ENCODE measurements at regions not wholly inside any gene's neighbourhood (a gene's known extent, or its start where the extent isn't known, plus 50 kb on each side); places are given as distances from the start of the nearest gene placed in this dataset.

- Histone ChIP-seq H3K9ac (ENCODE audit: low read length) (no peak overlapping the region), H3K27ac (ENCODE audit: low read depth, low read length) (no peak overlapping the region), H3K9me2 (replicated peaks; ENCODE audit: insufficient read depth, low read length) (no peaks in the 10 kb centered on the region), H2AFZ (ENCODE audit: low read depth, low read length, severe bottlenecking) (no peak overlapping the region), H4K20me1 (ENCODE audit: low read depth, low read length) (no peaks in the 10 kb centered on the region), H3K4me3 (ENCODE audit: insufficient read depth, low read length, poor library complexity, severe bottlenecking) (no peak overlapping the region), H3F3A (ENCODE audit: insufficient read depth) (no peaks in the 10 kb centered on the region), H3K79me2 (ENCODE audit: insufficient read depth, low read length) (no peaks in the 10 kb centered on the region), H3K9me3 (ENCODE audit: insufficient read depth, low read length) (no peaks in the 10 kb centered on the region), H3K36me3 (ENCODE audit: low read length) (no peaks in the 10 kb centered on the region), H3K4me2 (ENCODE audit: low read depth, low read length, poor library complexity, severe bottlenecking) (no peak overlapping the region), H3K27me3 (ENCODE audit: low read length) (no peaks in the 10 kb centered on the region)
- TF ChIP-seq CTCF (IDR thresholded peaks at IDR 0.05; ENCODE audit: insufficient read depth, low read length, poor library complexity, severe bottlenecking) (no peak), EZH2phosphoT487 (conservative IDR thresholded peaks at IDR 0.05; ENCODE audit: low read length) (no peak)
Measured at GRCh38 chr2:56952871-56953270, 769.1 kb downstream of the CCDC85A start.

- Histone ChIP-seq H3K27me3 (ENCODE audit: low read length) (no peaks in the 10 kb centered on the region), H4K20me1 (ENCODE audit: low read depth, low read length) (no peaks in the 10 kb centered on the region), H3F3A (ENCODE audit: insufficient read depth) (no peaks in the 10 kb centered on the region), H3K9me2 (replicated peaks; ENCODE audit: insufficient read depth, low read length) (no peaks in the 10 kb centered on the region), H3K9me3 (ENCODE audit: insufficient read depth, low read length) (no peaks in the 10 kb centered on the region), H3K27ac (ENCODE audit: low read depth, low read length) (no peak overlapping the region), H3K4me3 (ENCODE audit: insufficient read depth, low read length, poor library complexity, severe bottlenecking) (no peak overlapping the region), H3K36me3 (ENCODE audit: low read length) (no peaks in the 10 kb centered on the region), H2AFZ (ENCODE audit: low read depth, low read length, severe bottlenecking) (no peak overlapping the region), H3K4me2 (ENCODE audit: low read depth, low read length, poor library complexity, severe bottlenecking) (no peak overlapping the region), H3K9ac (ENCODE audit: low read length) (no peak overlapping the region), H3K79me2 (ENCODE audit: insufficient read depth, low read length) (no peaks in the 10 kb centered on the region)
- TF ChIP-seq EZH2phosphoT487 (conservative IDR thresholded peaks at IDR 0.05; ENCODE audit: low read length) (no peak), CTCF (IDR thresholded peaks at IDR 0.05; ENCODE audit: insufficient read depth, low read length, poor library complexity, severe bottlenecking) (no peak)
Measured at GRCh38 chr2:56960581-56960980, 776.8 kb downstream of the CCDC85A start.

DNA sequence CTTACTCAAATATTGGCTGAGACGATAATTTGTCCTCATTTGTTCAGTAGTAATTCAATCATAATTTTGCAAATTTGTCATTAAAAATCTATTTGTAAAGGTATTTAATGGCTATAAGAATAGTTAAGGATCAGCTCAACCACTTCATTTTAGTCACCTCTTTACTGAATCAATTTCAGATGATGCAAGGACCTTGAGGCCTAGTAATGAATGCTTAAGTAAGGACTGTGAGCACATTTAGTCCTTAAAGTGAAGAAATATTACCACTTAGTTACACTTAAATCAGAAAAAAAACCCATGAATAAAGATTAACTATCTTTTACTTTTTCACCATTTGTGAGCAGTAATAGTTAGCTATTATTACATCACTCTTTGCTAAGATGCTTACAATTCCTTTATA lies 778.9 kb downstream of the CCDC85A start:
- TF ChIP-seq CTCF (IDR thresholded peaks at IDR 0.05; ENCODE audit: insufficient read depth, low read length, poor library complexity, severe bottlenecking) (no peak), EZH2phosphoT487 (conservative IDR thresholded peaks at IDR 0.05; ENCODE audit: low read length) (no peak)
- Histone ChIP-seq H3K9me2 (replicated peaks; ENCODE audit: insufficient read depth, low read length) (no peaks in the 10 kb centered on the region), H3K9ac (ENCODE audit: low read length) (no peak overlapping the region), H4K20me1 (ENCODE audit: low read depth, low read length) (no peaks in the 10 kb centered on the region), H3K27me3 (ENCODE audit: low read length) (no peaks in the 10 kb centered on the region), H3K27ac (ENCODE audit: low read depth, low read length) (no peak overlapping the region), H3K4me2 (ENCODE audit: low read depth, low read length, poor library complexity, severe bottlenecking) (no peak overlapping the region), H3K79me2 (ENCODE audit: insufficient read depth, low read length) (no peaks in the 10 kb centered on the region), H3K36me3 (ENCODE audit: low read length) (no peaks in the 10 kb centered on the region), H3K9me3 (ENCODE audit: insufficient read depth, low read length) (no peaks in the 10 kb centered on the region), H3F3A (ENCODE audit: insufficient read depth) (no peaks in the 10 kb centered on the region), H3K4me3 (ENCODE audit: insufficient read depth, low read length, poor library complexity, severe bottlenecking) (no peak overlapping the region), H2AFZ (ENCODE audit: low read depth, low read length, severe bottlenecking) (no peak overlapping the region)

DNA sequence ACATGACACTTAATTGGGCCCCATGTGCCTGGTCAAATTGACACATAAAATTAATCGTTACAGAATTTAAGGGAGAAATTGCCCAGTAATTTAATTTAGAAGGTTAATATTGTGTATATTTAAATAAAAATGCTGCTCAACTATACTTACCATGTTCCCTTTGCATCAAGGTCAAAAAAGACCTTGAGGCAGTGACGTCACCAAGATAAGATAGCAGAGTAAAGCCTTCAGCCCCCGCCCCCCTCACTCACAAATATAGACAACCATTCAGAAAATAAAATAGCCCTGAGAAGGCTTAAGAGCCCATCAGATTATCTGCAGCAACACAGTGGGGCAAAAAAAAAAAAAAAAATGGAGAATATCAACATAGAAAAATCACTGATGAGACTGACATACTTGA lies 785.7 kb downstream of the CCDC85A start:
- Histone ChIP-seq H4K20me1 (ENCODE audit: low read depth, low read length) (no peaks in the 10 kb centered on the region), H3K4me2 (ENCODE audit: low read depth, low read length, poor library complexity, severe bottlenecking) (no peak overlapping the region), H2AFZ (ENCODE audit: low read depth, low read length, severe bottlenecking) (no peak overlapping the region), H3K4me3 (ENCODE audit: insufficient read depth, low read length, poor library complexity, severe bottlenecking) (no peak overlapping the region), H3K9me3 (ENCODE audit: insufficient read depth, low read length) (no peaks in the 10 kb centered on the region), H3F3A (ENCODE audit: insufficient read depth) (no peaks in the 10 kb centered on the region), H3K9me2 (replicated peaks; ENCODE audit: insufficient read depth, low read length) (no peaks in the 10 kb centered on the region), H3K79me2 (ENCODE audit: insufficient read depth, low read length) (no peaks in the 10 kb centered on the region), H3K36me3 (ENCODE audit: low read length) (no peaks in the 10 kb centered on the region), H3K27me3 (ENCODE audit: low read length) (no peaks in the 10 kb centered on the region), H3K9ac (ENCODE audit: low read length) (no peak overlapping the region), H3K27ac (ENCODE audit: low read depth, low read length) (no peak overlapping the region)
- TF ChIP-seq CTCF (IDR thresholded peaks at IDR 0.05; ENCODE audit: insufficient read depth, low read length, poor library complexity, severe bottlenecking), result no peak
- TF ChIP-seq EZH2phosphoT487 (conservative IDR thresholded peaks at IDR 0.05; ENCODE audit: low read length), result no peak

Data from SU-DHL-6 (cell line).